ENCODE measurements at regions not wholly inside any gene's neighbourhood (a gene's known extent, or its start where the extent isn't known, plus 50 kb on each side); places are given as distances from the start of the nearest gene placed in this dataset.

- DNase-seq: no peak
Observed at GRCh38 chr18:54532962-54533361, 58.1 kb upstream of the DYNAP start.

Data from NCI-H524 (cell line).